ENCODE measurements at regions not wholly inside any gene's neighbourhood (a gene's known extent, or its start where the extent isn't known, plus 50 kb on each side); places are given as distances from the start of the nearest gene placed in this dataset.

GRCh38 chr7:110322796-110323195, 768.1 kb upstream of the LRRN3 start:
- no peaks in the 10 kb centered on the region for H3K36me3 ChIP-seq (ENCODE audit: control insufficient read depth, low read length)
- H3K79me2 ChIP-seq (ENCODE audit: control insufficient read depth, low read length) = no peaks in the 10 kb centered on the region
- no peaks in the 10 kb centered on the region for H4K20me1 ChIP-seq (ENCODE audit: control insufficient read depth, insufficient read depth, low read depth, low read length)
- H3K9me2 ChIP-seq (replicated peaks; ENCODE audit: control insufficient read depth, low read length) = no peaks in the 10 kb centered on the region
- H3K9me3 ChIP-seq (ENCODE audit: control insufficient read depth, insufficient read depth, low read length) = no peaks in the 10 kb centered on the region; the same call in 1 of the 2 replicates
- no peak overlapping the region for H3K4me3 ChIP-seq (ENCODE audit: low read length)
- TF ChIP-seq, protein P1, sequence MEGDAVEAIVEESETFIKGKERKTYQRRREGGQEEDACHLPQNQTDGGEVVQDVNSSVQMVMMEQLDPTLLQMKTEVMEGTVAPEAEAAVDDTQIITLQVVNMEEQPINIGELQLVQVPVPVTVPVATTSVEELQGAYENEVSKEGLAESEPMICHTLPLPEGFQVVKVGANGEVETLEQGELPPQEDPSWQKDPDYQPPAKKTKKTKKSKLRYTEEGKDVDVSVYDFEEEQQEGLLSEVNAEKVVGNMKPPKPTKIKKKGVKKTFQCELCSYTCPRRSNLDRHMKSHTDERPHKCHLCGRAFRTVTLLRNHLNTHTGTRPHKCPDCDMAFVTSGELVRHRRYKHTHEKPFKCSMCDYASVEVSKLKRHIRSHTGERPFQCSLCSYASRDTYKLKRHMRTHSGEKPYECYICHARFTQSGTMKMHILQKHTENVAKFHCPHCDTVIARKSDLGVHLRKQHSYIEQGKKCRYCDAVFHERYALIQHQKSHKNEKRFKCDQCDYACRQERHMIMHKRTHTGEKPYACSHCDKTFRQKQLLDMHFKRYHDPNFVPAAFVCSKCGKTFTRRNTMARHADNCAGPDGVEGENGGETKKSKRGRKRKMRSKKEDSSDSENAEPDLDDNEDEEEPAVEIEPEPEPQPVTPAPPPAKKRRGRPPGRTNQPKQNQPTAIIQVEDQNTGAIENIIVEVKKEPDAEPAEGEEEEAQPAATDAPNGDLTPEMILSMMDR (IDR thresholded peaks at IDR 0.05; ENCODE audit: low read depth, low read length, poor library complexity, severe bottlenecking) = no peak
- no peak for TF ChIP-seq EZH2phosphoT487 (IDR thresholded peaks at IDR 0.05; ENCODE audit: borderline replicate concordance, low read length)
- H3K27me3 ChIP-seq (ENCODE audit: control insufficient read depth, low read length) = no peaks in the 10 kb centered on the region
- H3K4me1 ChIP-seq (ENCODE audit: control insufficient read depth, low read length) = no peaks in the 10 kb centered on the region
- H3F3A ChIP-seq (ENCODE audit: control insufficient read depth, insufficient read depth) = no peaks in the 10 kb centered on the region
- no peak overlapping the region for H3K27ac ChIP-seq (ENCODE audit: low read depth, low read length)
- no peak overlapping the region for H3K4me2 ChIP-seq (ENCODE audit: low read length)

DNA sequence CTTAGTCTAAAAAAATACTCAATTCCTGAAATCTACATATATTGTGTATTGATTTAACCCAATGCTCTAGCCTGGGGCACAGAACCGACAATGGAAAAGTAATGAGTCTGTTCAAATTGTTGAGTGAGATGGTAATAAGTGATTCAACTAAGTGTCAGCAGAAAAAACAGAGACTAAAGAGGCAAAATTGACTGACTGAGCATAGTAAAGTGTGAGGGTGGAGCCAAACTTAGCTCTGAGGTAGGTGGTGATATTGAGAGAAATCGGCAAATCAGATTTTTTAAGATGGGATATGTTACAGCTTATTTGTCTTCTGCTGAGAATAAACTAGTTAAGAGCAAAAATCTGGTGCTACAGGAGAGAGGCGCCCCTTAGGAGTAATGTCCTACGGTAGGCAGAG, 764.0 kb upstream of the LRRN3 start:
- H3K9me3 ChIP-seq (ENCODE audit: control insufficient read depth, insufficient read depth, low read length) = no peaks in the 10 kb centered on the region
- no peaks in the 10 kb centered on the region for H3K9me2 ChIP-seq (replicated peaks; ENCODE audit: control insufficient read depth, low read length)
- no peaks in the 10 kb centered on the region for H3K27me3 ChIP-seq (ENCODE audit: control insufficient read depth, low read length)
- no peak for TF ChIP-seq EZH2phosphoT487 (IDR thresholded peaks at IDR 0.05; ENCODE audit: borderline replicate concordance, low read length)
- TF ChIP-seq, protein P1 (IDR thresholded peaks at IDR 0.05; ENCODE audit: low read depth, low read length, poor library complexity, severe bottlenecking) = no peak
- no peaks in the 10 kb centered on the region for H3K79me2 ChIP-seq (ENCODE audit: control insufficient read depth, low read length)
- H3K4me1 ChIP-seq (ENCODE audit: control insufficient read depth, low read length) = no peaks in the 10 kb centered on the region
- no peak overlapping the region for H3K4me3 ChIP-seq (ENCODE audit: low read length)
- no peak overlapping the region for H3K4me2 ChIP-seq (ENCODE audit: low read length)
- no peaks in the 10 kb centered on the region for H3K36me3 ChIP-seq (ENCODE audit: control insufficient read depth, low read length)
- no peak overlapping the region for H3K27ac ChIP-seq (ENCODE audit: low read depth, low read length)
- no peaks in the 10 kb centered on the region for H4K20me1 ChIP-seq (ENCODE audit: control insufficient read depth, insufficient read depth, low read depth, low read length)
- no peaks in the 10 kb centered on the region for H3F3A ChIP-seq (ENCODE audit: control insufficient read depth, insufficient read depth)

- no peaks in the 10 kb centered on the region for H3K9me3 ChIP-seq (ENCODE audit: control insufficient read depth, insufficient read depth, low read length)
- H3K27me3 ChIP-seq (ENCODE audit: control insufficient read depth, low read length) = no peaks in the 10 kb centered on the region
- H3K79me2 ChIP-seq (ENCODE audit: control insufficient read depth, low read length) = no peaks in the 10 kb centered on the region
- no peaks in the 10 kb centered on the region for H3K9me2 ChIP-seq (replicated peaks; ENCODE audit: control insufficient read depth, low read length)
- H3K4me3 ChIP-seq (ENCODE audit: low read length) = no peak overlapping the region
- no peak for TF ChIP-seq EZH2phosphoT487 (IDR thresholded peaks at IDR 0.05; ENCODE audit: borderline replicate concordance, low read length)
- no peaks in the 10 kb centered on the region for H3K36me3 ChIP-seq (ENCODE audit: control insufficient read depth, low read length)
- H4K20me1 ChIP-seq (ENCODE audit: control insufficient read depth, insufficient read depth, low read depth, low read length) = no peaks in the 10 kb centered on the region
- no peak overlapping the region for H3K4me2 ChIP-seq (ENCODE audit: low read length)
- H3K27ac ChIP-seq (ENCODE audit: low read depth, low read length) = no peak overlapping the region
- no peaks in the 10 kb centered on the region for H3F3A ChIP-seq (ENCODE audit: control insufficient read depth, insufficient read depth)
- no peaks in the 10 kb centered on the region for H3K4me1 ChIP-seq (ENCODE audit: control insufficient read depth, low read length)
Observed at GRCh38 chr7:110336423-110336822, 754.5 kb upstream of the LRRN3 start.

GRCh38 chr7:110337646-110338045, 753.3 kb upstream of the LRRN3 start:
- no peak overlapping the region for H3K27ac ChIP-seq (ENCODE audit: low read depth, low read length)
- TF ChIP-seq, protein P1 (IDR thresholded peaks at IDR 0.05; ENCODE audit: low read depth, low read length, poor library complexity, severe bottlenecking) = no peak
- TF ChIP-seq EZH2phosphoT487 (IDR thresholded peaks at IDR 0.05; ENCODE audit: borderline replicate concordance, low read length) = no peak
- H3K4me3 ChIP-seq (ENCODE audit: low read length) = no peak overlapping the region
- H3K9me3 ChIP-seq (ENCODE audit: control insufficient read depth, insufficient read depth, low read length) = no peaks in the 10 kb centered on the region
- H3K4me2 ChIP-seq (ENCODE audit: low read length) = no peak overlapping the region
- H3K36me3 ChIP-seq (ENCODE audit: control insufficient read depth, low read length) = no peaks in the 10 kb centered on the region
- H4K20me1 ChIP-seq (ENCODE audit: control insufficient read depth, insufficient read depth, low read depth, low read length) = no peaks in the 10 kb centered on the region
- no peaks in the 10 kb centered on the region for H3K79me2 ChIP-seq (ENCODE audit: control insufficient read depth, low read length)
- no peaks in the 10 kb centered on the region for H3K27me3 ChIP-seq (ENCODE audit: control insufficient read depth, low read length)
- no peaks in the 10 kb centered on the region for H3F3A ChIP-seq (ENCODE audit: control insufficient read depth, insufficient read depth)
- H3K4me1 ChIP-seq (ENCODE audit: control insufficient read depth, low read length) = no peaks in the 10 kb centered on the region
- H3K9me2 ChIP-seq (replicated peaks; ENCODE audit: control insufficient read depth, low read length) = no peaks in the 10 kb centered on the region
